DOHH2 (cell line): ENCODE measurements at regions not wholly inside any gene's neighbourhood (a gene's known extent, or its start where the extent isn't known, plus 50 kb on each side); places are given as distances from the start of the nearest gene placed in this dataset.

Experiments
- H3F3A ChIP-seq: fragments of 200-600 bp; sonication (generic), shearing (Covaris generic); 2 replicates; pipeline ENCODE4 v1.6.0; 2016; ENCODE audit warnings: antibody characterized with exemption, mild to moderate bottlenecking; ENCODE audit not compliant: control insufficient read depth, insufficient read depth
- H3K27ac ChIP-seq: fragments of 200-600 bp; sonication (generic); 2 replicates; pipeline ENCODE4 v1.5.1; 2014; ENCODE audit warnings: low read depth, mild to moderate bottlenecking, low read length, moderate library complexity
- H3K27me3 ChIP-seq: fragments of 200-600 bp; sonication (generic); 2 replicates; pipeline ENCODE4 v1.6.1; 2014; ENCODE audit warnings: mild to moderate bottlenecking, low read length, mixed read lengths; ENCODE audit not compliant: control insufficient read depth
- H3K36me3 ChIP-seq: fragments of 200-600 bp; sonication (generic); 2 replicates; pipeline ENCODE4 v1.6.1; 2014; ENCODE audit warnings: mild to moderate bottlenecking, low read length, moderate library complexity, mixed read lengths; ENCODE audit not compliant: control insufficient read depth
- H3K4me1 ChIP-seq: fragments of 200-600 bp; sonication (generic); 2 replicates; pipeline ENCODE4 v1.6.1; 2014; ENCODE audit warnings: mild to moderate bottlenecking, low read length, mixed read lengths; ENCODE audit not compliant: control insufficient read depth
- H3K4me2 ChIP-seq: fragments of 200-600 bp; sonication (generic); 2 replicates; pipeline ENCODE4 v1.6.0; 2014; ENCODE audit warnings: mild to moderate bottlenecking, low read length, moderate library complexity
- H3K4me3 ChIP-seq: fragments of 200-600 bp; sonication (generic); 2 replicates; pipeline ENCODE4 v1.5.1; 2014; ENCODE audit warnings: mild to moderate bottlenecking, low read length, mixed read lengths
- H3K79me2 ChIP-seq: fragments of 200-600 bp; sonication (generic); 2 replicates; pipeline ENCODE4 v1.6.1; 2014; ENCODE audit warnings: mild to moderate bottlenecking, low read length, mixed read lengths; ENCODE audit not compliant: control insufficient read depth
- H3K9me2 ChIP-seq: fragments of 200-600 bp; sonication (generic); replicated peaks from 2 replicates; pipeline ENCODE4 v1.6.1; 2014; ENCODE audit warnings: mild to moderate bottlenecking, low read length, mixed read lengths; ENCODE audit not compliant: control insufficient read depth
- H3K9me3 ChIP-seq: fragments of 200-600 bp; sonication (generic); 2 replicates; pipeline ENCODE4 v1.6.1; 2014; ENCODE audit warnings: antibody characterized with exemption, low read length, mixed read lengths; ENCODE audit not compliant: control insufficient read depth, insufficient read depth
- H4K20me1 ChIP-seq: fragments of 200-600 bp; sonication (generic); 2 replicates; pipeline ENCODE4 v1.6.0; 2014; ENCODE audit warnings: low read depth, mild to moderate bottlenecking, antibody characterized with exemption, low read length, moderate library complexity; ENCODE audit not compliant: control insufficient read depth, insufficient read depth
- CTCF ChIP-seq: fragments of 200-600 bp; sonication (generic); IDR thresholded peaks from one replicate; pipeline ENCODE4 v1.5.1; 2014; ENCODE audit warnings: antibody characterized with exemption, mild to moderate bottlenecking, low read depth, low read length; ENCODE audit not compliant: poor library complexity, severe bottlenecking
- EZH2phosphoT487 ChIP-seq: fragments of 200-600 bp; sonication (generic); IDR thresholded peaks from 2 replicates; pipeline ENCODE4 v1.6.1; 2017; ENCODE audit warnings: borderline replicate concordance, mild to moderate bottlenecking, antibody characterized with exemption, low read length, moderate library complexity, mixed read lengths

GRCh38 chr1:233459968-233460367, 132.4 kb downstream of the MAP3K21 start:
- H3K9me2 ChIP-seq = no peaks in the 10 kb centered on the region
- no peaks in the 10 kb centered on the region for H3K4me1 ChIP-seq
- no peaks in the 10 kb centered on the region for H3K36me3 ChIP-seq
- no peak overlapping the region for H3K27ac ChIP-seq
- no peaks in the 10 kb centered on the region for H3K79me2 ChIP-seq
- no peak overlapping the region for H3K4me2 ChIP-seq
- H3K27me3 ChIP-seq = no peaks in the 10 kb centered on the region
- no peaks in the 10 kb centered on the region for H3K9me3 ChIP-seq
- no peaks in the 10 kb centered on the region for H4K20me1 ChIP-seq
- H3F3A ChIP-seq = no peaks in the 10 kb centered on the region
- TF ChIP-seq EZH2phosphoT487 (no peak), CTCF (no peak)
- H3K4me3 ChIP-seq = no peak overlapping the region

- TF ChIP-seq CTCF = no peak
- no peak for TF ChIP-seq EZH2phosphoT487
- no peaks in the 10 kb centered on the region for H4K20me1 ChIP-seq
- no peaks in the 10 kb centered on the region for H3K27me3 ChIP-seq
- H3K79me2 ChIP-seq = no peaks in the 10 kb centered on the region
- no peak overlapping the region for H3K4me2 ChIP-seq
- no peaks in the 10 kb centered on the region for H3K9me2 ChIP-seq
- H3K9me3 ChIP-seq = no peaks in the 10 kb centered on the region
- H3K4me1 ChIP-seq = no peaks in the 10 kb centered on the region
- H3K27ac ChIP-seq = no peak overlapping the region
- no peaks in the 10 kb centered on the region for H3F3A ChIP-seq
- H3K4me3 ChIP-seq = no peak overlapping the region
- H3K36me3 ChIP-seq = no peaks in the 10 kb centered on the region
Measured at GRCh38 chr1:233460692-233461091, 133.2 kb downstream of the MAP3K21 start.

- Histone ChIP-seq H3K9me2 (no peaks in the 10 kb centered on the region), H3K9me3 (no peaks in the 10 kb centered on the region), H3K4me2 (no peak overlapping the region), H3F3A (no peaks in the 10 kb centered on the region), H3K79me2 (no peaks in the 10 kb centered on the region), H3K27ac (no peak overlapping the region), H3K4me1 (no peaks in the 10 kb centered on the region), H3K27me3 (no peaks in the 10 kb centered on the region), H3K36me3 (no peaks in the 10 kb centered on the region), H4K20me1 (no peaks in the 10 kb centered on the region), H3K4me3 (no peak overlapping the region)
- TF ChIP-seq CTCF (no peak), EZH2phosphoT487 (no peak)
Measured at GRCh38 chr1:233461847-233462246, 134.3 kb downstream of the MAP3K21 start.

- Histone ChIP-seq H3K4me1 (no peaks in the 10 kb centered on the region), H3K9me2 (no peaks in the 10 kb centered on the region), H3K27me3 (no peaks in the 10 kb centered on the region), H3F3A (no peaks in the 10 kb centered on the region), H3K4me2 (no peak overlapping the region), H3K79me2 (no peaks in the 10 kb centered on the region), H3K4me3 (no peak overlapping the region), H3K9me3 (no peaks in the 10 kb centered on the region), H3K27ac (no peak overlapping the region), H4K20me1 (no peaks in the 10 kb centered on the region), H3K36me3 (no peaks in the 10 kb centered on the region)
- no peak for TF ChIP-seq CTCF
- no peak for TF ChIP-seq EZH2phosphoT487
Measured at GRCh38 chr1:233463333-233463732, 135.8 kb downstream of the MAP3K21 start.
